Astrocyte of the cerebellum (primary cell): ENCODE measurements at regions not wholly inside any gene's neighbourhood (a gene's known extent, or its start where the extent isn't known, plus 50 kb on each side); places are given as distances from the start of the nearest gene placed in this dataset.

Source experiments
- DNase-seq: peaks from one replicate; pipeline ENCODE4 v3.0.0-alpha.2; 2011; ENCODE audit warnings: low read depth
- H3K4me3 ChIP-seq: 2 replicates; pipeline ENCODE4 v1.5.1; 2011; ENCODE audit warnings: mild to moderate bottlenecking, low read depth, low read length, moderate library complexity
- CTCF ChIP-seq: IDR thresholded peaks from 2 replicates; pipeline ENCODE4 v1.5.1; 2012; ENCODE audit warnings: low read length, low read depth, moderate library complexity, mild to moderate bottlenecking; ENCODE audit errors: missing control alignments
- in situ Hi-C: cut with HindIII; loops from 2 replicates; pipeline ENCODE4 v1.10.0; 2017; ENCODE audit warnings: low sequenced_read_pairs

- in situ Hi-C loops = no loop called here
- no peak for TF ChIP-seq CTCF
- DNase-seq = no peak
- no peak overlapping the region for H3K4me3 ChIP-seq
These were observed 1623.1 kb downstream of the SLITRK5 start for GRCh38 chr13:89294115-89294867.

GRCh38 chr13:89307278-89307677, 1636.1 kb downstream of the SLITRK5 start:
- no peak for DNase-seq
- H3K4me3 ChIP-seq = no peak overlapping the region
- in situ Hi-C loops = no loop called here
- no peak for TF ChIP-seq CTCF

GRCh38 chr13:89310943-89311672, 1639.9 kb downstream of the SLITRK5 start:
- H3K4me3 ChIP-seq = no peak overlapping the region
- in situ Hi-C loops = no loop called here
- DNase-seq = no peak
- no peak for TF ChIP-seq CTCF

- in situ Hi-C loops = no loop called here
- TF ChIP-seq CTCF = no peak
- H3K4me3 ChIP-seq = no peak overlapping the region
- DNase-seq = peak; percentile 2
These were observed 1644.1 kb downstream of the SLITRK5 start for GRCh38 chr13:89315287-89315686.

GRCh38 chr13:89322466-89322865, 1651.3 kb downstream of the SLITRK5 start:
- in situ Hi-C loops = no loop called here
- DNase-seq = no peak
- H3K4me3 ChIP-seq = no peak overlapping the region
- no peak for TF ChIP-seq CTCF

- no peak overlapping the region for H3K4me3 ChIP-seq
- TF ChIP-seq CTCF = no peak
- in situ Hi-C loops = no loop called here
- no peak for DNase-seq
These were observed 1653.4 kb downstream of the SLITRK5 start for GRCh38 chr13:89324582-89324981.
